ENCODE measurements at regions not wholly inside any gene's neighbourhood (a gene's known extent, or its start where the extent isn't known, plus 50 kb on each side); places are given as distances from the start of the nearest gene placed in this dataset.

GRCh38 chr22:27655582-27656185 is 145.9 kb downstream of the MN1 start:
- no peaks in the 10 kb centered on the region for H3K79me2 ChIP-seq (ENCODE audit: insufficient read depth, low read length)
- H3K14ac ChIP-seq (ENCODE audit: insufficient read depth, low read length), result no peak overlapping the region
- H2BK5ac ChIP-seq (ENCODE audit: insufficient read length, low read length), result no peak overlapping the region
- TF ChIP-seq, protein P1, sequence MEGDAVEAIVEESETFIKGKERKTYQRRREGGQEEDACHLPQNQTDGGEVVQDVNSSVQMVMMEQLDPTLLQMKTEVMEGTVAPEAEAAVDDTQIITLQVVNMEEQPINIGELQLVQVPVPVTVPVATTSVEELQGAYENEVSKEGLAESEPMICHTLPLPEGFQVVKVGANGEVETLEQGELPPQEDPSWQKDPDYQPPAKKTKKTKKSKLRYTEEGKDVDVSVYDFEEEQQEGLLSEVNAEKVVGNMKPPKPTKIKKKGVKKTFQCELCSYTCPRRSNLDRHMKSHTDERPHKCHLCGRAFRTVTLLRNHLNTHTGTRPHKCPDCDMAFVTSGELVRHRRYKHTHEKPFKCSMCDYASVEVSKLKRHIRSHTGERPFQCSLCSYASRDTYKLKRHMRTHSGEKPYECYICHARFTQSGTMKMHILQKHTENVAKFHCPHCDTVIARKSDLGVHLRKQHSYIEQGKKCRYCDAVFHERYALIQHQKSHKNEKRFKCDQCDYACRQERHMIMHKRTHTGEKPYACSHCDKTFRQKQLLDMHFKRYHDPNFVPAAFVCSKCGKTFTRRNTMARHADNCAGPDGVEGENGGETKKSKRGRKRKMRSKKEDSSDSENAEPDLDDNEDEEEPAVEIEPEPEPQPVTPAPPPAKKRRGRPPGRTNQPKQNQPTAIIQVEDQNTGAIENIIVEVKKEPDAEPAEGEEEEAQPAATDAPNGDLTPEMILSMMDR (conservative IDR thresholded peaks at IDR 0.05), result no peak
- H4K91ac ChIP-seq (ENCODE audit: insufficient read length, low read depth, low read length), result no peak overlapping the region
- DNase-seq, result no peak
- peaks cover 0 to 2% (median 0%) of the 10 kb centered on the region in 3 experiments; a peak in 2 of 7 replicates for H3K36me3 Mint-ChIP-seq (ENCODE audit: insufficient read depth in 1 of 3, low read depth in 3 of 3)
- H3K27ac Mint-ChIP-seq, result no peak overlapping the region
- no peak overlapping the region for H3T11ph ChIP-seq (ENCODE audit: low read length)
- no peak overlapping the region for H3K4ac ChIP-seq (ENCODE audit: low read depth, low read length)
- no peak overlapping the region for H2BK12ac ChIP-seq (ENCODE audit: insufficient read length, low read depth, low read length)
- WGBS (ENCODE audit: extremely low coverage, insufficient read length, low lambda C conversion rate), result 100% methylated on average over 2 of the region's 2 CpGs
- no peak overlapping the region for H3K9ac ChIP-seq (ENCODE audit: extremely low read depth, insufficient read length, low read length)
- no peak overlapping the region for H3K4me3 Mint-ChIP-seq
- H3K27ac ChIP-seq (ENCODE audit: insufficient read length, low read depth, low read length), result no peak overlapping the region
- peaks cover 20% of the 10 kb centered on the region in 2 experiments for H3K4me1 Mint-ChIP-seq
- H2BK20ac ChIP-seq (ENCODE audit: low read depth, low read length, poor library complexity, severe bottlenecking), result no peak overlapping the region
- no peaks in the 10 kb centered on the region for H4K20me1 ChIP-seq (ENCODE audit: control insufficient read depth, insufficient read depth, insufficient read length)
- no peaks in the 10 kb centered on the region for H3K23me2 ChIP-seq (ENCODE audit: insufficient read length, low read depth, low read length, poor library complexity, severe bottlenecking)
- peaks cover 4% of the 10 kb centered on the region; the same call in 1 of the 2 replicates for H3K4me1 ChIP-seq (ENCODE audit: insufficient read depth, low read length)
- H3K4me2 ChIP-seq (ENCODE audit: insufficient read depth, insufficient read length, low read length), result no peak overlapping the region
- H3K79me1 ChIP-seq (ENCODE audit: insufficient read depth, low read depth, low read length, poor library complexity, severe bottlenecking), result no peaks in the 10 kb centered on the region
- no peak overlapping the region for H2AFZ ChIP-seq (ENCODE audit: low read length)
- H3K27me3 ChIP-seq (ENCODE audit: insufficient read depth, low read length), result no peaks in the 10 kb centered on the region
- no peak overlapping the region for H4K5ac ChIP-seq (ENCODE audit: insufficient read length, low read depth, low read length)
- H2AK5ac ChIP-seq (ENCODE audit: insufficient read length, low read length), result no peak overlapping the region
- peaks cover 3 to 12% of the 10 kb centered on the region in 2 experiments; a peak in 4 of 5 replicates for H3K9me3 Mint-ChIP-seq
- H4K8ac ChIP-seq (replicated peaks; ENCODE audit: insufficient read length, low read depth, low read length), result no peak overlapping the region
- H2BK120ac ChIP-seq (ENCODE audit: low read depth, low read length, poor library complexity, severe bottlenecking), result no peak overlapping the region
- no peak overlapping the region for H2BK15ac ChIP-seq (ENCODE audit: low read depth, low read length)
- H3K23ac ChIP-seq (ENCODE audit: insufficient read length, low read depth, low read length), result no peak overlapping the region
- H3K18ac ChIP-seq (ENCODE audit: insufficient read length, low read depth, low read length), result no peak overlapping the region
- H3K56ac ChIP-seq (ENCODE audit: insufficient read length, low read depth, low read length), result no peak overlapping the region
- H3K27me3 Mint-ChIP-seq (ENCODE audit: low read depth), result peaks cover 22% of the 10 kb centered on the region
- H3K9me3 ChIP-seq (ENCODE audit: control insufficient read depth, low read depth, low read length), result no peaks in the 10 kb centered on the region
